Stomach (tissue), 4 donors: ENCODE measurements at regions not wholly inside any gene's neighbourhood (a gene's known extent, or its start where the extent isn't known, plus 50 kb on each side); places are given as distances from the start of the nearest gene placed in this dataset.

ENCODE experiments used
- CTCF ChIP-seq, 7 experiments: fragments of 450-650 bp in 4 of 7; fragments of 200-600 bp in 3 of 7; sonication (generic) in 3 of 7; IDR thresholded peaks; one replicate each; pipeline ENCODE4 v1.5.1; 2016 to 2019; ENCODE audit warnings: antibody characterized with exemption in 7 of 7, control low read depth in 2 of 7, mild to moderate bottlenecking in 1 of 7
- POLR2AphosphoS5 ChIP-seq, 3 donors: sonication (generic); formaldehyde crosslinking; IDR thresholded peaks; one replicate each; pipeline ENCODE4 v1.6.1; 2016; ENCODE audit warnings: antibody characterized with exemption in 3 of 3

DNA sequence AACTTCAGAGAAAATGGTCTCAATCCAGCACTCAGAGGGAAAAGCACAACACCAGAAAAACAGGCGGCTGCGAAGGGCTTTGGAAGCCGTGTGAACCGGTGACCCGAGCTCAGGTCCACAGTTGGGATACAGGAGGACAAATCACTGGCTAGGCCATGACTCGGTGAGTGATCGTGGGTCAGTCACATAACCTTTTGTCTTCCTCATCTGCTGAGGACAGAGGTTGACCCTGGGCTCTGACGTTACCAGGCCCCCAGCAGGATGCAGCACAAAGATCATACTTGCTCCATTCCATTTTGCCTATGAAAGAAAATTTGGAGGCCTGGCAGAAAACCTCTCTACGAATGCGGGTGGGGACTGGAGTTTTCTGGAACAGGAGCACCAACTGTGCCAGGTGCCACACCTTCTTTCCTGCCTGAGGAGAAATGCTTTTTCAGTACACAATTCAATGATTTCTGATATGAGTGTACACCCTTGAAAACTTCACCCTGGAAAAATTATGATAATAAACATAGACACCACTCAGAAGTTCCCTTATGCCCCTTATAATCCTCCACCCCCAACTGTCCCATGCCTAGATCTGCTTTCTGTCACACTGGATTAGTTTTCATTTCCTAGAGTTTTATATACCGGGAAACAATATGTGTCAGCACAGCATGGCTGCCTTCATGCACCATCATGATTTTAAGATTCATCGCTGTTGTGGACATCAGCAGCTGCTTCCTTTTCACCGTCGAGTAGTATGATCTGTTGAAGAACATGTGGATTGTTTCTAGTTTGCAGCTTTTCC lies 85.3 kb upstream of the RALGAPA2 start:
- TF ChIP-seq CTCF (IDR thresholded peaks at IDR 0.05) (no peak), POLR2AphosphoS5 (IDR thresholded peaks at IDR 0.05) (no peak)
